Fibroblast of lung (primary cell): ENCODE measurements at regions not wholly inside any gene's neighbourhood (a gene's known extent, or its start where the extent isn't known, plus 50 kb on each side); places are given as distances from the start of the nearest gene placed in this dataset.

Source experiments
- DNase-seq, 2 donors: peaks; one replicate each; pipeline versions ENCODE4 v3.0.0 to v3.0.0-alpha.2; 2010; ENCODE audit warnings: low read depth in 2 of 2
- H2AFZ ChIP-seq: 2 replicates; pipeline ENCODE4 v1.5.1; 2012; ENCODE audit warnings: low read length, control low read depth, inconsistent platforms
- H3K27ac ChIP-seq: 2 replicates; pipeline ENCODE4 v1.5.1; 2011; ENCODE audit warnings: low read length, control low read depth; ENCODE audit not compliant: insufficient read depth
- H3K27me3 ChIP-seq: 2 replicates; pipeline ENCODE4 v1.5.1; 2011; ENCODE audit warnings: mild to moderate bottlenecking, low read length; ENCODE audit not compliant: control insufficient read depth, insufficient read depth
- H3K36me3 ChIP-seq: 2 replicates; pipeline ENCODE4 v1.5.1; 2011; ENCODE audit warnings: low read length; ENCODE audit not compliant: control insufficient read depth, insufficient read depth
- H3K4me1 ChIP-seq: 2 replicates; pipeline ENCODE4 v1.5.1; 2011; ENCODE audit warnings: low read length; ENCODE audit not compliant: control insufficient read depth, insufficient read depth; ENCODE audit errors: extremely low read depth
- H3K4me2 ChIP-seq: 2 replicates; pipeline ENCODE4 v1.5.1; 2011; ENCODE audit warnings: low read length, control low read depth; ENCODE audit not compliant: insufficient read depth; ENCODE audit errors: extremely low read depth
- H3K4me3 ChIP-seq, 4 experiments: fragments of 200-600 bp in 1 of 4; sonication (generic) in 1 of 4; replicated peaks in 1 of 4; 2 replicates each; pipeline ENCODE4 v1.5.1; 2011 to 2016; ENCODE audit warnings: low read length in 4 of 4, low read depth in 3 of 4, mild to moderate bottlenecking in 3 of 4, control low read depth in 2 of 4, inconsistent platforms in 1 of 4, mixed read lengths in 1 of 4; ENCODE audit not compliant: insufficient read depth in 1 of 4; ENCODE audit errors: control extremely low read depth in 1 of 4
- H3K79me2 ChIP-seq: 2 replicates; pipeline ENCODE4 v1.5.1; 2012; ENCODE audit warnings: mild to moderate bottlenecking, low read length, inconsistent platforms; ENCODE audit not compliant: control insufficient read depth, insufficient read depth
- H3K9ac ChIP-seq: 2 replicates; pipeline ENCODE4 v1.5.1; 2011; ENCODE audit warnings: mild to moderate bottlenecking, low read length, control low read depth; ENCODE audit not compliant: insufficient read depth
- H3K9me3 ChIP-seq: 2 replicates; pipeline ENCODE4 v1.5.1; 2012; ENCODE audit warnings: low read depth, low read length; ENCODE audit not compliant: control insufficient read depth, insufficient read depth
- H4K20me1 ChIP-seq: 2 replicates; pipeline ENCODE4 v1.5.1; 2011; ENCODE audit warnings: low read length; ENCODE audit not compliant: control insufficient read depth, insufficient read depth; ENCODE audit errors: extremely low read depth
- EZH2 ChIP-seq: IDR thresholded peaks from 2 replicates; pipeline ENCODE4 v1.5.1; 2012; ENCODE audit warnings: low read length, control low read depth, mild to moderate bottlenecking; ENCODE audit errors: missing control alignments
- TF ChIP-seq, protein P1 (sequence below), 2 donors: IDR thresholded peaks in 1 of 2; conservative IDR thresholded peaks in 1 of 2; 1 replicate in 1 of 2; 2 replicates in 1 of 2; pipeline ENCODE4 v1.5.1; 2011 to 2012; ENCODE audit warnings: low read length in 2 of 2, control low read depth in 1 of 2, inconsistent platforms in 1 of 2, low read depth in 1 of 2, mild to moderate bottlenecking in 1 of 2

DNA sequence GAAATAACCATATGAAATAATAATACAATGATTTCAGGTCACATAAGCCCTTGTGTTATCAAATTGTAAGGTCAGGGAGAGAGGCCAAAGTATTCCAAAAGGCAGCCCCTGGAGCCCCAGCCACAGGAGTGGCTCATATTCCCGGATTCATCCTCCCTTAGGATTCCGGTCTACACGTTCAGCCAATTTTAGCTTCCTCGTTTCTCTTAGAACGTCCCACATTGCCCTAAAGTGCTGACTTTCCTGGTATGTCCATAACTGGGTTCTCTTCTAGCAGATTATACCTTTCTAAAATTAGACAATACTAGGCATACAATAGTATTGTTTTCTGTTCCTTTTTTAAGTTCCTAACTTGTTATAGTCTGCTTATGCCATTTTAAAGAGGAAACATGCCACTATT lies 192.7 kb upstream of the NOX3 start:
- Histone ChIP-seq H3K9me3 (no peaks in the 10 kb centered on the region), H3K4me1 (no peaks in the 10 kb centered on the region), H3K79me2 (no peaks in the 10 kb centered on the region), H3K27ac (no peak overlapping the region), H2AFZ (no peak overlapping the region), H3K9ac (no peak overlapping the region), H3K4me2 (no peak overlapping the region), H4K20me1 (no peaks in the 10 kb centered on the region), H3K4me3 (no peak overlapping the region), H3K36me3 (no peaks in the 10 kb centered on the region), H3K27me3 (no peaks in the 10 kb centered on the region)
- no peak for TF ChIP-seq EZH2
- TF ChIP-seq, protein P1, sequence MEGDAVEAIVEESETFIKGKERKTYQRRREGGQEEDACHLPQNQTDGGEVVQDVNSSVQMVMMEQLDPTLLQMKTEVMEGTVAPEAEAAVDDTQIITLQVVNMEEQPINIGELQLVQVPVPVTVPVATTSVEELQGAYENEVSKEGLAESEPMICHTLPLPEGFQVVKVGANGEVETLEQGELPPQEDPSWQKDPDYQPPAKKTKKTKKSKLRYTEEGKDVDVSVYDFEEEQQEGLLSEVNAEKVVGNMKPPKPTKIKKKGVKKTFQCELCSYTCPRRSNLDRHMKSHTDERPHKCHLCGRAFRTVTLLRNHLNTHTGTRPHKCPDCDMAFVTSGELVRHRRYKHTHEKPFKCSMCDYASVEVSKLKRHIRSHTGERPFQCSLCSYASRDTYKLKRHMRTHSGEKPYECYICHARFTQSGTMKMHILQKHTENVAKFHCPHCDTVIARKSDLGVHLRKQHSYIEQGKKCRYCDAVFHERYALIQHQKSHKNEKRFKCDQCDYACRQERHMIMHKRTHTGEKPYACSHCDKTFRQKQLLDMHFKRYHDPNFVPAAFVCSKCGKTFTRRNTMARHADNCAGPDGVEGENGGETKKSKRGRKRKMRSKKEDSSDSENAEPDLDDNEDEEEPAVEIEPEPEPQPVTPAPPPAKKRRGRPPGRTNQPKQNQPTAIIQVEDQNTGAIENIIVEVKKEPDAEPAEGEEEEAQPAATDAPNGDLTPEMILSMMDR (conservative IDR thresholded peaks at IDR 0.05 in 1 of 2, IDR thresholded peaks at IDR 0.05 in 1 of 2; ENCODE audit: low read depth in 1 of 2, low read length in 2 of 2) = no peak
- DNase-seq = no peak

DNA sequence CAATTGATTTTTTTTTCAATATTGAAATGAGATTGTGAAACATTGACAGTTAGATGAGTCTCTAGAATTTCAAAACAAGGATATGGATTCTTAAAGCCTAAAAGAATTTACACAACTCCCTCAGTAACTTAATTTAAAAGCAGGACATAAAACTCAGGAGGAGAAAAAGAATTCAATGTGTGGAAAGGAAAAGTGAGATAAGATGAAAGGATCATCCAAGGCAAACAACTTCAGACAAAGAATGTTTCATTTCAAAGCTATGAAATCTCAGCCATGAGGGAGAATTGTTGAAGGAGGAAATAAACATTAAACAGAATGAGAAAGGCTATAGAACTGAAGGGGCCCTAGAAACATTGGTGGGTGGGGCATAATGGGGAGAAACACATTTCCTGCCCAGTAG lies 191.7 kb upstream of the NOX3 start:
- TF ChIP-seq, protein P1 (conservative IDR thresholded peaks at IDR 0.05 in 1 of 2, IDR thresholded peaks at IDR 0.05 in 1 of 2; ENCODE audit: low read depth in 1 of 2, low read length in 2 of 2) = no peak
- TF ChIP-seq EZH2 = no peak
- H4K20me1 ChIP-seq = no peaks in the 10 kb centered on the region
- H3K27me3 ChIP-seq = no peaks in the 10 kb centered on the region
- H3K27ac ChIP-seq = no peak overlapping the region
- DNase-seq = peak in 1 of 2 donors; percentile 18
- no peak overlapping the region for H3K9ac ChIP-seq
- H3K4me2 ChIP-seq = no peak overlapping the region
- H3K9me3 ChIP-seq = no peaks in the 10 kb centered on the region
- H3K36me3 ChIP-seq = no peaks in the 10 kb centered on the region
- no peaks in the 10 kb centered on the region for H3K4me1 ChIP-seq
- no peaks in the 10 kb centered on the region for H3K79me2 ChIP-seq
- H3K4me3 ChIP-seq = no peak overlapping the region
- H2AFZ ChIP-seq = no peak overlapping the region

DNA sequence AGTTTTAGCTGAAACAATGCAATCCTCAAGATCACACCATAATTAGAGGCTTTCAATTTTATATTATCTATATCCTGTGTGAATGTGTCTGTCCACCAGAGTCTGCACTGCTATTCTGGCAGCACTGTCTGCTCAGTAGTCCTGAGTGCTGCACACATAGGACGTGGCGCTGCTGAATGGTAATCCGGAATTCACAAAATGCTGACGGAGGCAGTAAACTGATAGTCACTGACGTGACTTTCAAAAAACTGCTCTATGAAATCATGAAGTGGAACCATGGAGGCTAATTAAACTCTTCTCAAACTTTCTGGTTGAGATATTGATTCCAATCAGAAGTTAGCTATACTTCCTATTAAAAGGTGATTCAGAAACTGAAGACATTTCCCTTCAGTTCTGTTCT lies 190.8 kb upstream of the NOX3 start:
- no peaks in the 10 kb centered on the region for H3K36me3 ChIP-seq
- H3K79me2 ChIP-seq = no peaks in the 10 kb centered on the region
- H3K27ac ChIP-seq = no peak overlapping the region
- no peak overlapping the region for H3K9ac ChIP-seq
- H3K27me3 ChIP-seq = no peaks in the 10 kb centered on the region
- TF ChIP-seq EZH2 = no peak
- TF ChIP-seq, protein P1 (conservative IDR thresholded peaks at IDR 0.05 in 1 of 2, IDR thresholded peaks at IDR 0.05 in 1 of 2; ENCODE audit: low read depth in 1 of 2, low read length in 2 of 2) = peak in 1 of 2 donors; percentile 2
- no peak overlapping the region for H3K4me2 ChIP-seq
- no peak overlapping the region for H2AFZ ChIP-seq
- DNase-seq = peak; percentile 17 to 47
- no peaks in the 10 kb centered on the region for H3K9me3 ChIP-seq
- no peaks in the 10 kb centered on the region for H3K4me1 ChIP-seq
- H3K4me3 ChIP-seq = peak overlapping the region in 1 of 4 experiments; percentile 9
- no peaks in the 10 kb centered on the region for H4K20me1 ChIP-seq
